BLaER1 (cell line): ENCODE measurements at regions not wholly inside any gene's neighbourhood (a gene's known extent, or its start where the extent isn't known, plus 50 kb on each side); places are given as distances from the start of the nearest gene placed in this dataset.
"Not testable (repeated sequence)": the region's sequence is repeated elsewhere in the genome, so short reads cannot be mapped to it uniquely, and the experiment has no call there.

ENCODE experiments used
- H3K27ac ChIP-seq: shearing (Covaris generic); formaldehyde crosslinking; 2 replicates; pipeline ENCODE4 v1.8.1; 2022
- H3K27me3 ChIP-seq: shearing (Covaris generic); formaldehyde crosslinking; 2 replicates; pipeline ENCODE4 v1.8.1; 2022
- H3K36me3 ChIP-seq: shearing (Covaris generic); formaldehyde crosslinking; 2 replicates; pipeline ENCODE4 v1.8.1; 2022
- H3K4me1 ChIP-seq: shearing (Covaris generic); formaldehyde crosslinking; 2 replicates; pipeline ENCODE4 v1.8.1; 2022
- H3K4me2 ChIP-seq: shearing (Covaris generic); formaldehyde crosslinking; 2 replicates; pipeline ENCODE4 v1.8.1; 2022
- H3K4me3 ChIP-seq: shearing (Covaris generic); formaldehyde crosslinking; 2 replicates; pipeline ENCODE4 v1.8.1; 2022
- H3K9ac ChIP-seq: shearing (Covaris generic); formaldehyde crosslinking; 2 replicates; pipeline ENCODE4 v1.8.1; 2022
- H3K9me3 ChIP-seq: shearing (Covaris generic); formaldehyde crosslinking; 2 replicates; pipeline ENCODE4 v1.8.1; 2022
- H4K20me1 ChIP-seq: shearing (Covaris generic); formaldehyde crosslinking; 2 replicates; pipeline ENCODE4 v1.8.1; 2022
- Cebpa-rat ChIP-seq: shearing (Covaris generic); IDR thresholded peaks from 2 replicates; pipeline ENCODE4 v1.8.1; 2022

DNA sequence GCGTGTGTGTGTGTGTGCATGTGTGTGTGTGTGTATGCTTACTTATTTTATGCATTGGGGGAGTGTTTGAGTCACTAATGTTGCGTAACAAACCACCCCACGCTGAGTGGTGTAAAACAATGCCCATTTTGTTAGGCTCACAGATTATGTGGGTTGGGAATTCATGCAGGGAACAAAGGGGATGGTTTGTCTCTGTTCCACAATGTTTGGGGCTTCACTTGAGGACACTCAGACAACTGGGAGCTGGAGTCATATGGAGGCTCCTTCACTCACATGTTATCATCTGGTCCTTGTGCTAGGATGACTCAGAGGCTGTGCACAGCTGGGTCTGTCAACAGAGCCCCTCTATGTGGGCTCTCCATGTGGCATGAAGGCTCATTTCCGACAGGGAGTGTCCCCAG is 51.3 kb upstream of the LARGE1 start:
- no peaks in the 10 kb centered on the region for H3K4me1 ChIP-seq
- no peak overlapping the region for H3K9ac ChIP-seq
- no peaks in the 10 kb centered on the region for H3K9me3 ChIP-seq
- TF ChIP-seq Cebpa-rat: no peak
- no peak overlapping the region for H3K27ac ChIP-seq
- H3K4me3 ChIP-seq: no peak overlapping the region
- H3K36me3 ChIP-seq: no peaks in the 10 kb centered on the region
- H3K27me3 ChIP-seq: no peaks in the 10 kb centered on the region
- H3K4me2 ChIP-seq: no peak overlapping the region
- no peaks in the 10 kb centered on the region for H4K20me1 ChIP-seq

DNA sequence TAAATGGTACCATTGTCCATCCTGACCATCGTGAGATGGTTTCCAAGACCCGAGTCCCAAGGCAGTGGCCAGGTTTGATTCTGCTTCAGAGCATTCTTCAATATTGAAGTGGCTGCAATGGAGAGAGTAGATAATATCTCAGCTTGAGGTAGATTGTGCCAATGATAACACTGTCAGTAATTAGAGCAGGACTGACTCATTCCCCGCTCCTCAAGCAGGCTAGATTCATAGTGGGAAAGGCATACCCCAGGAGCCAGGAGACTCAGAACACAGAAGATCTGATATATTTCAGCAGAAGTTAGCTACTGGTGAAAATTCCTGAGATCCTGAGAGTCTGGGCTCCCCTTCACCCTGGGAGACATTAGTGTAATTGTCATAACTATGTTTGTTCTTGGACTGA is 55.6 kb upstream of the LARGE1 start:
- H3K4me3 ChIP-seq: no peak overlapping the region
- no peaks in the 10 kb centered on the region for H3K27me3 ChIP-seq
- no peak overlapping the region for H3K9ac ChIP-seq
- no peaks in the 10 kb centered on the region for H3K36me3 ChIP-seq
- H3K27ac ChIP-seq: no peak overlapping the region
- no peak overlapping the region for H3K4me2 ChIP-seq
- H4K20me1 ChIP-seq: no peaks in the 10 kb centered on the region
- TF ChIP-seq Cebpa-rat: no peak
- no peaks in the 10 kb centered on the region for H3K4me1 ChIP-seq
- H3K9me3 ChIP-seq: no peaks in the 10 kb centered on the region

- no peak overlapping the region for H3K9ac ChIP-seq
- H3K27me3 ChIP-seq: no peaks in the 10 kb centered on the region
- H4K20me1 ChIP-seq: no peaks in the 10 kb centered on the region
- no peak overlapping the region for H3K27ac ChIP-seq
- TF ChIP-seq Cebpa-rat: no peak
- no peaks in the 10 kb centered on the region for H3K36me3 ChIP-seq
- no peak overlapping the region for H3K4me3 ChIP-seq
- H3K9me3 ChIP-seq: no peaks in the 10 kb centered on the region
- H3K4me2 ChIP-seq: no peak overlapping the region
- H3K4me1 ChIP-seq: no peaks in the 10 kb centered on the region
Measured at GRCh38 chr22:33983558-33983957, 63.3 kb upstream of the LARGE1 start.

DNA sequence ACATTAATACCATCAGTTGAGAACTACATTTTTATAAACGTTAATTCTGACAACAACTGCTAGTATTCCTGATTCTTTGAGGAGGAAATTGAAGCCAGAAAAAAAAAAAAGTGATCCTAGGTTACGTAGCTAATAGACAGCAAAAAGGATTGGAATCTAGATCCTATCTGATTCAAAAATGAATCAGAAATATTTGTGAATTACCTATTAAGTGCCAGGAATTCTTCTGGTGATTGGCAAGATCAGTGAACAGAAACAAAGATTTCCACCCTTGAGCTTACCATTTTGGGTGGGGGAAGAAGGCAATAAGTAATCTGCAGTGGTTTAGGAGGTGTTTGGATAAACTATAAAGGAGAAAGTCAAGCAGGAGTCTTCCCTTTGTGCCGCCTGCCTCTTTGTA is 63.9 kb upstream of the LARGE1 start:
- no peaks in the 10 kb centered on the region for H3K36me3 ChIP-seq
- TF ChIP-seq Cebpa-rat: no peak
- H4K20me1 ChIP-seq: no peaks in the 10 kb centered on the region
- no peak overlapping the region for H3K4me2 ChIP-seq
- H3K27ac ChIP-seq: no peak overlapping the region
- no peak overlapping the region for H3K4me3 ChIP-seq
- H3K9me3 ChIP-seq: no peaks in the 10 kb centered on the region
- H3K9ac ChIP-seq: no peak overlapping the region
- H3K27me3 ChIP-seq: no peaks in the 10 kb centered on the region
- no peaks in the 10 kb centered on the region for H3K4me1 ChIP-seq

DNA sequence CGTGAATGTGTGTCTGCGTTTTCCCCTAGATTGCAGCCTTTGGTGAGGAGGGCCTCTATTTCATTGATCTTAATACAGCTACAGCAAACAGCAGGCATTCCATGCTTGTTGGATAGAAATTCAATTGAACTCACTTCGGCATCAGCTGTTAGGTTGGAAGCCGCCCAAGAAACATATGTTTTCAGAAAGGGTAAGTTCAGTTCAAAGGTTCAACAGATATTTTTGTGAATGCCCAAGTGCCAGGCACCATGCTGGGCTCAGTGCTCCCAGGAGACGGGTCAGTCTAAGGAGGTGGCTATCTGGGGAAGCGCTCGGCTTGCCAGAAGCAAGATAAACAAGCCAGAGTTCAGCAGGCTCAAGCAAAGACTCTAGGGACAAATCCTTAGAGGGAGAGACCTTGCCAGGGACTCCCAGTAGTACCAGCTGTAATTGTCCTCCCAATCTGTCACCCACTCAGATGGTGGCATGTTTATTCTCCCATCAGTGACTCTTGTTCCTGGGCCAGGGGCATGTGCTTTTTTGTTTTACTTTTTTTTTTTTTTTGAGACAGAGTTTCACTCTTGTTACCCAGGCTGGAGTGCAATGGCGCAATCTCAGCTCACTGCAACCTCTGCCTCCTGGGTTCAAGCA is 64.5 kb upstream of the LARGE1 start:
- Histone ChIP-seq H3K9ac (no peak overlapping the region), H3K4me2 (no peak overlapping the region), H3K4me1 (no peaks in the 10 kb centered on the region), H3K9me3 (no peaks in the 10 kb centered on the region), H3K36me3 (no peaks in the 10 kb centered on the region), H4K20me1 (no peaks in the 10 kb centered on the region), H3K4me3 (no peak overlapping the region), H3K27ac (no peak overlapping the region), H3K27me3 (no peaks in the 10 kb centered on the region)
- no peak for TF ChIP-seq Cebpa-rat

DNA sequence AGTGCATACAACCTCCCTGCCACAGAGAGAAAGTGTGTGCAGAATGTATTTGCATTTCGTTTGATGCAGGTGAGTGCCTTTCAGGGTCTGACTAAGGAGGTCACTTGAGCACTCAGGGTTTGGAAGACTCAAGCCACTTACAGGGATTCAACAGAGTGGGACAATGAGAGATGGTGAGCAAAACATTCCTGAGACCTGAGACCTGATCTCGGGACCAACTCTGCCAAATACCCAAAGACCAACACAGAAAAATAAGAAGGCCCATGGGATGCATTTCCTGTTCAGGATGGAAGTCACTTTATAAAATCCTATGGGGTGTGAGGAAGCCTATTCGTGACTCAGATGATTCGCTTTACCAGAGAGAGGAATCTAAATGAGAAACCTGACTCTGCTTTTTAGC is 65.2 kb upstream of the LARGE1 start:
- Histone ChIP-seq H3K27me3 (no peaks in the 10 kb centered on the region), H3K36me3 (no peaks in the 10 kb centered on the region), H4K20me1 (no peaks in the 10 kb centered on the region), H3K4me3 (no peak overlapping the region), H3K4me1 (no peaks in the 10 kb centered on the region), H3K4me2 (no peak overlapping the region), H3K27ac (no peak overlapping the region), H3K9ac (no peak overlapping the region), H3K9me3 (no peaks in the 10 kb centered on the region)
- no peak for TF ChIP-seq Cebpa-rat

DNA sequence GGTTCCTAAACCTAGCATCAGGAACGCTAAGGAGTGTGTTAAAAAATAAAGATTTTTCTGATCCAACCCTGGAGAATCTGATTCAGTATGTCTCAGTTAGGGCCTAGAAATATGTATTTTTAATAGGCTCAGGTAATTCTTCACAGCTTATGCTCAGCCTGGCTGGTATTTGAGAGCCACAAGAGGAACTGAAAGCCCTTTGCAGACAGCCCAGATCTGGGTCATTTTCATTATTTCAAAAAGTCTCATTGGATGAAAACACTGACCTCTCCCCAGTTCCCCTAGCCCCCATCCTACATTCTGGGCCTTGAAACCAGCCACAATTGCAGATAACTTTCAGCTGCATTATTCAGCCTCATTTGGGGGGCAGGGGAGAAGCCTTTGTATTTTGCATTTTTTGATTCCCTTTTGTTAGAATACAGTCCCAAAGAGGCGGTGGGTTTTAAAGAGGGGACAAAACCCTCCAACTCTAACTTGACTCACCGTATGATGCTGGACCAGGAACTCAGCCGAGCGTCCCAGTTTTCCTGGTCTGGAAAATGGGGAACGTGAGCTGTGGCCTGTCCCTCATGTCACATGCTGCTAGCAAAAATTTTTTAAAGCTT is 66.0 kb upstream of the LARGE1 start:
- H3K4me1 ChIP-seq: 0 out of 2 replicates have a peak, but pooled peaks cover 3% of the 10 kb centered on the region

GRCh38 chr22:33986954-33987353 is 66.7 kb upstream of the LARGE1 start:
- no peak overlapping the region for H3K4me3 ChIP-seq
- H3K9me3 ChIP-seq: no peaks in the 10 kb centered on the region
- no peaks in the 10 kb centered on the region for H3K36me3 ChIP-seq
- no peaks in the 10 kb centered on the region for H3K27me3 ChIP-seq
- no peak overlapping the region for H3K9ac ChIP-seq
- no peaks in the 10 kb centered on the region for H4K20me1 ChIP-seq
- no peak overlapping the region for H3K4me2 ChIP-seq
- H3K4me1 ChIP-seq: 0 out of 2 replicates have a peak, but pooled peaks cover 7% of the 10 kb centered on the region
- no peak overlapping the region for H3K27ac ChIP-seq
- TF ChIP-seq Cebpa-rat: no peak

More for the DNA sequence above, 66.0 kb upstream of the LARGE1 start:
- no peak for TF ChIP-seq Cebpa-rat
- Histone ChIP-seq H3K27ac (no peak overlapping the region), H3K9ac (no peak overlapping the region), H3K4me2 (no peak overlapping the region), H3K4me3 (no peak overlapping the region), H4K20me1 (no peaks in the 10 kb centered on the region), H3K36me3 (no peaks in the 10 kb centered on the region), H3K27me3 (no peaks in the 10 kb centered on the region), H3K9me3 (no peaks in the 10 kb centered on the region)

DNA sequence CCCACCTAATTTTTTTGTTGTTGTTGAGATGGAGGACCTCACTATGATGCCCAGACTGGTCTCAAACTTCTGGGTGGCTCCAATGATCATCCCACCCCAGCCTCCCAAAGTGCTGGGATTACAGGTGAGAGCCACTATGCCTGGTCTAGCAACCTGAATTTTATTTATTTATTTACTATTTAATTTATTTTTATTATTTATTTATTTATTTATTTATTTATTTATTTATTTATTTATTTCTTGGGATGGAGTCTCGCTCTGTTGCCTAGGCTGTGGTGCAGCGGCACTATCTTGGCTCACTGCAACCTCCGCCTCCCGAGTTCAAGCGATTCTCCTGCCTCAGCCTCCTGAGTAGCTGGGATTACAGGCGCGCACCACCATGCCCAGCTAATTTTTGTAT is 69.0 kb upstream of the LARGE1 start:
- not testable (repeated sequence) for H3K9me3 ChIP-seq, H3K27ac ChIP-seq, H3K4me1 ChIP-seq, H3K4me2 ChIP-seq, H4K20me1 ChIP-seq, H3K36me3 ChIP-seq, H3K27me3 ChIP-seq, H3K9ac ChIP-seq, H3K4me3 ChIP-seq

- Histone ChIP-seq H3K4me1 (0 out of 2 replicates have a peak, but pooled peaks cover 7% of the 10 kb centered on the region), H3K4me2 (no peak overlapping the region), H3K4me3 (no peak overlapping the region), H3K9me3 (no peaks in the 10 kb centered on the region), H3K9ac (no peak overlapping the region), H3K36me3 (no peaks in the 10 kb centered on the region), H3K27me3 (no peaks in the 10 kb centered on the region), H4K20me1 (no peaks in the 10 kb centered on the region), H3K27ac (no peak overlapping the region)
- TF ChIP-seq Cebpa-rat: no peak
Measured at GRCh38 chr22:33991620-33992019, 71.3 kb upstream of the LARGE1 start.

- H3K36me3 ChIP-seq: no peaks in the 10 kb centered on the region
- no peak overlapping the region for H3K4me3 ChIP-seq
- no peaks in the 10 kb centered on the region for H3K27me3 ChIP-seq
- no peaks in the 10 kb centered on the region for H3K4me1 ChIP-seq
- H3K27ac ChIP-seq: no peak overlapping the region
- no peak overlapping the region for H3K4me2 ChIP-seq
- TF ChIP-seq Cebpa-rat: no peak
- no peak overlapping the region for H3K9ac ChIP-seq
- H4K20me1 ChIP-seq: no peaks in the 10 kb centered on the region
- peaks cover 22% of the 10 kb centered on the region; the same call in 1 of the 2 replicates for H3K9me3 ChIP-seq
Measured at GRCh38 chr22:33996824-33997223, 76.5 kb upstream of the LARGE1 start.
